RWPE2 (cell line): ENCODE measurements at regions not wholly inside any gene's neighbourhood (a gene's known extent, or its start where the extent isn't known, plus 50 kb on each side); places are given as distances from the start of the nearest gene placed in this dataset.
"Not testable (repeated sequence)": the region's sequence is repeated elsewhere in the genome, so short reads cannot be mapped to it uniquely, and the experiment has no call there.

Source experiments
- ATAC-seq: fragments of 200-7000 bp; cut with Tn5 transposase; 3 replicates; pipeline ENCODE4 v1.9.1; 2021; ENCODE audit warnings: low read depth
- DNase-seq: peaks from one replicate; pipeline ENCODE4 v3.0.0-alpha.2; 2020; ENCODE audit warnings: low spot score
- H3K27ac ChIP-seq: fragments of 450-650 bp; 2 replicates; pipeline ENCODE4 v1.5.1; 2017; ENCODE audit warnings: mild to moderate bottlenecking; ENCODE audit not compliant: poor library complexity, severe bottlenecking
- H3K27me3 ChIP-seq: fragments of 250-450 bp; sonication (Bioruptor Pico); 2 replicates; pipeline ENCODE4 v1.5.1; 2021; ENCODE audit warnings: mild to moderate bottlenecking, moderate library complexity; ENCODE audit not compliant: insufficient read depth, poor library complexity, severe bottlenecking
- H3K36me3 ChIP-seq: fragments of 250-450 bp; sonication (Bioruptor Pico); 2 replicates; pipeline ENCODE4 v1.5.1; 2020; ENCODE audit warnings: low read depth, mild to moderate bottlenecking, moderate library complexity
- H3K4me1 ChIP-seq: fragments of 250-450 bp; sonication (Bioruptor Pico); 2 replicates; pipeline ENCODE4 v1.5.1; 2021; ENCODE audit warnings: mild to moderate bottlenecking, moderate library complexity; ENCODE audit not compliant: insufficient read depth, poor library complexity, severe bottlenecking
- H3K4me3 ChIP-seq: fragments of 250-450 bp; sonication (Bioruptor Pico); 2 replicates; pipeline ENCODE4 v1.5.1; 2021; ENCODE audit warnings: mild to moderate bottlenecking, moderate library complexity; ENCODE audit not compliant: severe bottlenecking
- H3K9me3 ChIP-seq: fragments of 250-450 bp; sonication (Bioruptor Pico); 2 replicates; pipeline ENCODE4 v1.5.1; 2021; ENCODE audit warnings: mild to moderate bottlenecking, moderate library complexity; ENCODE audit not compliant: severe bottlenecking
- CTCF ChIP-seq: fragments of 450-650 bp; IDR thresholded peaks from one replicate; pipeline ENCODE4 v1.5.1; 2017; ENCODE audit warnings: mild to moderate bottlenecking, moderate library complexity; ENCODE audit not compliant: poor library complexity, severe bottlenecking

- no peaks in the 10 kb centered on the region for H3K36me3 ChIP-seq
- H3K27me3 ChIP-seq, result peaks cover 3% of the 10 kb centered on the region
- H3K4me1 ChIP-seq, result no peaks in the 10 kb centered on the region
- ATAC-seq (no peak), DNase-seq (no peak)
- TF ChIP-seq CTCF, result no peak
- H3K4me3 ChIP-seq, result no peak overlapping the region
- no peak overlapping the region for H3K27ac ChIP-seq
- H3K9me3 ChIP-seq, result no peaks in the 10 kb centered on the region
Measured at GRCh38 chr13:100984085-100984705, 309.6 kb upstream of the TMTC4 start.

GRCh38 chr13:100983111-100983510, 308.5 kb upstream of the TMTC4 start:
- no peaks in the 10 kb centered on the region for H3K36me3 ChIP-seq
- DNase-seq (no peak), ATAC-seq (no peak)
- no peak for TF ChIP-seq CTCF
- no peaks in the 10 kb centered on the region for H3K9me3 ChIP-seq
- no peak overlapping the region for H3K27ac ChIP-seq
- H3K4me3 ChIP-seq, result no peak overlapping the region
- H3K4me1 ChIP-seq, result no peaks in the 10 kb centered on the region
- H3K27me3 ChIP-seq, result peaks cover 3% of the 10 kb centered on the region

GRCh38 chr13:100980171-100980570, 305.6 kb upstream of the TMTC4 start:
- Histone ChIP-seq H3K9me3 (no peaks in the 10 kb centered on the region), H3K36me3 (no peaks in the 10 kb centered on the region), H3K4me3 (no peak overlapping the region), H3K27ac (no peak overlapping the region), H3K4me1 (no peaks in the 10 kb centered on the region), H3K27me3 (peaks cover 3% of the 10 kb centered on the region)
- DNase-seq (no peak), ATAC-seq (no peak)
- no peak for TF ChIP-seq CTCF

GRCh38 chr13:100977841-100978240, 303.2 kb upstream of the TMTC4 start:
- peaks cover 3% of the 10 kb centered on the region for H3K27me3 ChIP-seq
- ATAC-seq, result no peak
- no peak for DNase-seq
- no peak for TF ChIP-seq CTCF
- H3K4me3 ChIP-seq, result no peak overlapping the region
- H3K4me1 ChIP-seq, result no peaks in the 10 kb centered on the region
- no peak overlapping the region for H3K27ac ChIP-seq
- no peaks in the 10 kb centered on the region for H3K9me3 ChIP-seq
- no peaks in the 10 kb centered on the region for H3K36me3 ChIP-seq

DNA sequence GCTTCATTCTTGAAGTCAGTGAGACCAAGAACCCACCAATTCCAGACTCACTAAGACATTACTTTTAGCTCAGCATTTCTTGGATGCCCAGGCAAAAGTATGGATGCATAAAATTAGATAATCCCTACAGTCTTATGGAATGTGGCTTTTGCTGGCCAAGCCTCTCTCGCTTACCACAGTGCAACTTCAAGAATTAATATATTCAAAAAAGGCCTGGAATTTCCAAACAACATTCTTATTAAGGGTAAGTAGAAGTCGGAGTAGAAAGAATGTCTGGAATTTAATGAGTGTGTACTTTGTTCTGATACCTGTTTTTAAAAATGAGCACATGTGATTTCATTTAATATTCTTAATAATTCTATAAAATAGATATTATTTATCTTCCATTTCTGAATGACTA, 302.4 kb upstream of the TMTC4 start:
- no peak for TF ChIP-seq CTCF
- DNase-seq (no peak), ATAC-seq (no peak)
- Histone ChIP-seq H3K27ac (no peak overlapping the region), H3K4me1 (no peaks in the 10 kb centered on the region), H3K4me3 (no peak overlapping the region), H3K9me3 (no peaks in the 10 kb centered on the region), H3K36me3 (no peaks in the 10 kb centered on the region), H3K27me3 (peaks cover 3% of the 10 kb centered on the region)

DNA sequence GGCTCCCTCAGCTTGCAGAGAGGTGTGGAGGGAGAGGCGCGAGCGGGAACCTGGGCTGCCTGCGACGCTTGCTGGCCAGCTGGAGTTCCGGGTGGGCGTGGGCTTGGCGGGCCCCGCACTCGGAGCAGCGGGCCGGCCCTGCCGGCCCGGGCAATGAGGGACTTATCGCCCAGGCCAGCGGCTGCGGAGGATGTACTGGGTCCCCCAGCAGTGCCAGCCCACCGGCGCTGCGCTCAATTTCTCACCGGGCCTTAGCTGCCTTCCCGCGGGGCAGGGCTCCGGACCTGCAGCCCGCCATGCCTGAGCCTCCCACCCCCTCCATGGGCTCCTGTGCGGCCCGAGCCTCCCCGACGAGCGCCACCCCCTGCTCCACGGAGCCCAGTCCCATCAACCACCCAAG, 301.1 kb upstream of the TMTC4 start:
- DNase-seq, H3K4me1 ChIP-seq, H3K27ac ChIP-seq, H3K36me3 ChIP-seq, H3K27me3 ChIP-seq, H3K4me3 ChIP-seq, ATAC-seq, H3K9me3 ChIP-seq: not testable (repeated sequence)
